Osteoblast (primary cell): ENCODE measurements at regions not wholly inside any gene's neighbourhood (a gene's known extent, or its start where the extent isn't known, plus 50 kb on each side); places are given as distances from the start of the nearest gene placed in this dataset.
"Not testable (repeated sequence)": the region's sequence is repeated elsewhere in the genome, so short reads cannot be mapped to it uniquely, and the experiment has no call there.

Experiments used
- DNase-seq: peaks from one replicate; pipeline ENCODE4 v3.0.0; 2011; ENCODE audit warnings: low spot score, mixed read lengths; ENCODE audit not compliant: insufficient read length; ENCODE audit errors: missing footprints
- H2AFZ ChIP-seq: 2 replicates; pipeline ENCODE4 v1.6.0; 2011; ENCODE audit warnings: mild to moderate bottlenecking, low read length
- H3K27ac ChIP-seq: 2 replicates; pipeline ENCODE4 v1.5.1; 2011; ENCODE audit warnings: mild to moderate bottlenecking, low read depth, low read length, moderate library complexity
- H3K27me3 ChIP-seq: 2 replicates; pipeline ENCODE4 v1.6.0; 2012; ENCODE audit warnings: mild to moderate bottlenecking, control low read depth, inconsistent platforms, low read length, moderate library complexity; ENCODE audit not compliant: insufficient read depth
- H3K36me3 ChIP-seq: 2 replicates; pipeline ENCODE4 v1.5.1; 2011; ENCODE audit warnings: mild to moderate bottlenecking, low read length, control low read depth, moderate library complexity; ENCODE audit not compliant: insufficient read depth
- H3K4me1 ChIP-seq: 2 replicates; pipeline ENCODE4 v1.5.1; 2011; ENCODE audit warnings: mild to moderate bottlenecking, low read length, control low read depth, moderate library complexity; ENCODE audit not compliant: insufficient read depth
- H3K4me2 ChIP-seq: 2 replicates; pipeline ENCODE4 v1.6.0; 2011; ENCODE audit warnings: mild to moderate bottlenecking, low read length; ENCODE audit not compliant: insufficient read depth
- H3K4me3 ChIP-seq: fragments of 200-600 bp; sonication (generic); 3 replicates; pipeline ENCODE4 v1.5.1; 2012; ENCODE audit warnings: mild to moderate bottlenecking, low read length, inconsistent platforms; ENCODE audit not compliant: insufficient read depth
- H3K79me2 ChIP-seq: 2 replicates; pipeline ENCODE4 v1.6.0; 2012; ENCODE audit warnings: mild to moderate bottlenecking, low read length, control low read depth, inconsistent platforms; ENCODE audit not compliant: insufficient read depth
- H3K9me3 ChIP-seq: 2 replicates; pipeline ENCODE4 v1.5.1; 2011; ENCODE audit warnings: low read depth, low read length, control low read depth
- H4K20me1 ChIP-seq: 2 replicates; pipeline ENCODE4 v1.6.0; 2012; ENCODE audit warnings: mild to moderate bottlenecking, low read length, control low read depth; ENCODE audit not compliant: insufficient read depth
- CTCF ChIP-seq: IDR thresholded peaks from 2 replicates; pipeline ENCODE4 v1.5.1; 2011; ENCODE audit warnings: mild to moderate bottlenecking, low read depth, low read length, moderate library complexity; ENCODE audit errors: extremely low read depth

GRCh38 chr6:21759721-21760120 lies 166.2 kb downstream of the SOX4 start:
- H3K9me3 ChIP-seq = no peaks in the 10 kb centered on the region
- H4K20me1 ChIP-seq = no peaks in the 10 kb centered on the region
- H3K4me3 ChIP-seq = no peak overlapping the region
- no peaks in the 10 kb centered on the region for H3K79me2 ChIP-seq
- H3K4me2 ChIP-seq = no peak overlapping the region
- DNase-seq = no peak
- H3K27me3 ChIP-seq = no peaks in the 10 kb centered on the region
- TF ChIP-seq CTCF = no peak
- peaks cover 3% of the 10 kb centered on the region for H3K4me1 ChIP-seq
- no peaks in the 10 kb centered on the region for H3K36me3 ChIP-seq
- no peak overlapping the region for H3K27ac ChIP-seq
- H2AFZ ChIP-seq = no peak overlapping the region

GRCh38 chr6:21761053-21761730 lies 167.6 kb downstream of the SOX4 start:
- not testable (repeated sequence) for H3K36me3 ChIP-seq, H4K20me1 ChIP-seq, H3K4me1 ChIP-seq, H3K4me3 ChIP-seq, H2AFZ ChIP-seq, DNase-seq, H3K4me2 ChIP-seq, H3K27me3 ChIP-seq, H3K9me3 ChIP-seq, H3K79me2 ChIP-seq, H3K27ac ChIP-seq

GRCh38 chr6:21764989-21765388 lies 171.4 kb downstream of the SOX4 start:
- H3K4me2 ChIP-seq = no peak overlapping the region
- TF ChIP-seq CTCF = no peak
- no peaks in the 10 kb centered on the region for H3K9me3 ChIP-seq
- H4K20me1 ChIP-seq = no peaks in the 10 kb centered on the region
- H3K27ac ChIP-seq = no peak overlapping the region
- H3K27me3 ChIP-seq = no peaks in the 10 kb centered on the region
- H3K79me2 ChIP-seq = no peaks in the 10 kb centered on the region
- no peak overlapping the region for H3K4me3 ChIP-seq
- no peak overlapping the region for H2AFZ ChIP-seq
- H3K4me1 ChIP-seq = peaks cover 23% of the 10 kb centered on the region
- H3K36me3 ChIP-seq = no peaks in the 10 kb centered on the region
- DNase-seq = no peak

- H2AFZ ChIP-seq = no peak overlapping the region
- H3K79me2 ChIP-seq = no peaks in the 10 kb centered on the region
- peak overlapping the region; percentile 61 for H3K4me2 ChIP-seq
- no peaks in the 10 kb centered on the region for H4K20me1 ChIP-seq
- DNase-seq = no peak
- no peaks in the 10 kb centered on the region for H3K9me3 ChIP-seq
- H3K4me3 ChIP-seq = no peak overlapping the region
- H3K36me3 ChIP-seq = no peaks in the 10 kb centered on the region
- peak overlapping the region; percentile 85 for H3K27ac ChIP-seq
- no peak for TF ChIP-seq CTCF
- no peaks in the 10 kb centered on the region for H3K27me3 ChIP-seq
- peaks cover 34% of the 10 kb centered on the region for H3K4me1 ChIP-seq
Observed at GRCh38 chr6:21767891-21768648, 174.5 kb downstream of the SOX4 start.
